ENCODE measurements at regions not wholly inside any gene's neighbourhood (a gene's known extent, or its start where the extent isn't known, plus 50 kb on each side); places are given as distances from the start of the nearest gene placed in this dataset.

DNA sequence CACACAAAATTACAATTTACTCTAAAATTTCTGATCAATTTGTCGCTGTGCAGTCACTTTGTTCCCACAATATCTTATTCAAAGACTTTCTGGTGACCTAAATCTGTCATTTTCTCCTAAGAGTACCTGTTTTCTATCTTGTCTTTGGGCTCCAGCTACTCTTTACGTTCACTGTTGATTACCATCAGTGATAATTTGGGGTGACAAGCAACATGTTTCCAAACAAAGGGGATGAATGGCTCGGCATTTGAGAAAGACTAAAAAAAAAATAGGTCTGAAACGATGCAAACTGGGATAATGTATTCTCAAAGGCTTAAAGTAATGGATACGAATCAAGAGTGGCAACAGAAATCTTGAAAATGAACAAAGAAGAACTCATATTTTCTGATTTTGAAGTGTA lies 205.2 kb upstream of the DAB2 start:
- Histone ChIP-seq H3K36me3 (no peaks in the 10 kb centered on the region), H3K9me3 (no peaks in the 10 kb centered on the region), H3K4me3 (no peak overlapping the region), H3K27ac (no peak overlapping the region), H3K4me1 (no peaks in the 10 kb centered on the region), H3K27me3 (no peaks in the 10 kb centered on the region)
- intact Hi-C loops (cut with DNase I) = no loop called here
- DNase-seq = no peak
- TF ChIP-seq EP300 (IDR thresholded peaks at IDR 0.05) (no peak), POLR2AphosphoS5 (IDR thresholded peaks at IDR 0.05) (no peak), POLR2A (IDR thresholded peaks at IDR 0.05) (no peak)
- TF ChIP-seq, protein P1, sequence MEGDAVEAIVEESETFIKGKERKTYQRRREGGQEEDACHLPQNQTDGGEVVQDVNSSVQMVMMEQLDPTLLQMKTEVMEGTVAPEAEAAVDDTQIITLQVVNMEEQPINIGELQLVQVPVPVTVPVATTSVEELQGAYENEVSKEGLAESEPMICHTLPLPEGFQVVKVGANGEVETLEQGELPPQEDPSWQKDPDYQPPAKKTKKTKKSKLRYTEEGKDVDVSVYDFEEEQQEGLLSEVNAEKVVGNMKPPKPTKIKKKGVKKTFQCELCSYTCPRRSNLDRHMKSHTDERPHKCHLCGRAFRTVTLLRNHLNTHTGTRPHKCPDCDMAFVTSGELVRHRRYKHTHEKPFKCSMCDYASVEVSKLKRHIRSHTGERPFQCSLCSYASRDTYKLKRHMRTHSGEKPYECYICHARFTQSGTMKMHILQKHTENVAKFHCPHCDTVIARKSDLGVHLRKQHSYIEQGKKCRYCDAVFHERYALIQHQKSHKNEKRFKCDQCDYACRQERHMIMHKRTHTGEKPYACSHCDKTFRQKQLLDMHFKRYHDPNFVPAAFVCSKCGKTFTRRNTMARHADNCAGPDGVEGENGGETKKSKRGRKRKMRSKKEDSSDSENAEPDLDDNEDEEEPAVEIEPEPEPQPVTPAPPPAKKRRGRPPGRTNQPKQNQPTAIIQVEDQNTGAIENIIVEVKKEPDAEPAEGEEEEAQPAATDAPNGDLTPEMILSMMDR (IDR thresholded peaks at IDR 0.05) = no peak
- WGBS, 2 donors = 83 to 92% methylated on average over 5 of the region's 5 CpGs

DNA sequence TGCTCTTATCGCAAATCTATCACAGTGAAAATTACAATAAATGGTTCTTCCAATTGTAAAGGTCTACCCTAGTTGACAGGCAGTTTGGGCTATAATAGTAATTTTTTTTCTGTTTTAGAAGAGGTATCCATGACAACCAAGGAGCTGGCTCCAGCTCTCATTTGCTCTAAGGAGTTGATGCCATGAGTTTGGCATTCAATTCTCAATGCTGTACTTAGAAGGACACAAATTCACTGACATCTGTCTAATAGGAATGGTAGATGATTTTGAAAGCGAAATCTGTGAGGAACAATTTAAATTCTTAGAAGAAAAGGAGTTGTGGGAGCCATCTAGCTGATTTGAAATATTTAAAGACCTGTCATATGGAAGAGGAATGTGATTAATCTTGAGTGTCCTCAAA lies 203.6 kb upstream of the DAB2 start:
- Histone ChIP-seq H3K27me3 (no peaks in the 10 kb centered on the region), H3K4me3 (no peak overlapping the region), H3K4me1 (no peaks in the 10 kb centered on the region), H3K9me3 (no peaks in the 10 kb centered on the region), H3K27ac (no peak overlapping the region), H3K36me3 (no peaks in the 10 kb centered on the region)
- WGBS, 2 donors = 94 to 95% methylated on average over 2 of the region's 2 CpGs
- no peak for DNase-seq
- intact Hi-C loops (cut with DNase I) = no loop called here
- TF ChIP-seq POLR2AphosphoS5 (IDR thresholded peaks at IDR 0.05) = no peak
- TF ChIP-seq, protein P1 (IDR thresholded peaks at IDR 0.05) = no peak
- no peak for TF ChIP-seq EP300 (IDR thresholded peaks at IDR 0.05)
- TF ChIP-seq POLR2A (IDR thresholded peaks at IDR 0.05) = no peak

- no peak overlapping the region for H3K27ac ChIP-seq
- no peak for DNase-seq
- TF ChIP-seq, protein P1 (IDR thresholded peaks at IDR 0.05) = no peak
- no peak for TF ChIP-seq POLR2AphosphoS5 (IDR thresholded peaks at IDR 0.05)
- no peak for TF ChIP-seq EP300 (IDR thresholded peaks at IDR 0.05)
- TF ChIP-seq POLR2A (IDR thresholded peaks at IDR 0.05) = no peak
- no peaks in the 10 kb centered on the region for H3K36me3 ChIP-seq
- H3K27me3 ChIP-seq = no peaks in the 10 kb centered on the region
- WGBS, 2 donors = 9 to 64% methylated on average over 2 of the region's 2 CpGs
- H3K9me3 ChIP-seq = no peaks in the 10 kb centered on the region
- intact Hi-C loops (cut with DNase I) = no loop called here
- H3K4me3 ChIP-seq = no peak overlapping the region
- no peaks in the 10 kb centered on the region for H3K4me1 ChIP-seq
Observed at GRCh38 chr5:39624890-39625289, 200.1 kb upstream of the DAB2 start.

GRCh38 chr5:39624268-39624886 lies 199.6 kb upstream of the DAB2 start:
- H3K4me1 ChIP-seq = no peaks in the 10 kb centered on the region
- TF ChIP-seq EP300 (IDR thresholded peaks at IDR 0.05) (no peak), POLR2A (IDR thresholded peaks at IDR 0.05) (no peak), POLR2AphosphoS5 (IDR thresholded peaks at IDR 0.05) (no peak)
- TF ChIP-seq, protein P1 (IDR thresholded peaks at IDR 0.05) = no peak
- no peaks in the 10 kb centered on the region for H3K9me3 ChIP-seq
- 10 to 62% methylated on average over 1 of the region's 1 CpG for WGBS, 2 donors
- no peak overlapping the region for H3K4me3 ChIP-seq
- intact Hi-C loops (cut with DNase I) = no loop called here
- DNase-seq = no peak
- H3K27me3 ChIP-seq = no peaks in the 10 kb centered on the region
- H3K36me3 ChIP-seq = no peaks in the 10 kb centered on the region
- no peak overlapping the region for H3K27ac ChIP-seq

- Histone ChIP-seq H3K4me1 (no peaks in the 10 kb centered on the region), H3K27ac (no peak overlapping the region), H3K36me3 (no peaks in the 10 kb centered on the region), H3K9me3 (no peaks in the 10 kb centered on the region), H3K27me3 (no peaks in the 10 kb centered on the region), H3K4me3 (no peak overlapping the region)
- intact Hi-C loops (cut with DNase I) = no loop called here
- TF ChIP-seq POLR2A (IDR thresholded peaks at IDR 0.05) (no peak), EP300 (IDR thresholded peaks at IDR 0.05) (no peak), POLR2AphosphoS5 (IDR thresholded peaks at IDR 0.05) (no peak)
- TF ChIP-seq, protein P1 (IDR thresholded peaks at IDR 0.05) = no peak
- 93 to 94% methylated on average over 5 of the region's 5 CpGs for WGBS, 2 donors
- no peak for DNase-seq
Observed at GRCh38 chr5:39623291-39623865, 198.6 kb upstream of the DAB2 start.
